B cell (primary cell): ENCODE measurements at regions not wholly inside any gene's neighbourhood (a gene's known extent, or its start where the extent isn't known, plus 50 kb on each side); places are given as distances from the start of the nearest gene placed in this dataset.

Experiments used
- CTCF ChIP-seq: fragments of 200-600 bp; IDR thresholded peaks from one replicate; pipeline ENCODE4 v1.8.0; 2022; ENCODE audit warnings: antibody characterized with exemption, mild to moderate bottlenecking
- EZH2 ChIP-seq: IDR thresholded peaks from 2 replicates; pipeline ENCODE4 v1.6.1; 2012; ENCODE audit warnings: borderline replicate concordance, low read depth, mild to moderate bottlenecking, moderate library complexity, low read length; ENCODE audit not compliant: insufficient read depth, poor library complexity, severe bottlenecking

GRCh38 chr5:125117566-125117965 is 371.1 kb upstream of the ZNF608 start:
- TF ChIP-seq CTCF (no peak), EZH2 (no peak)
